GM21526 (cell line): ENCODE measurements at regions not wholly inside any gene's neighbourhood (a gene's known extent, or its start where the extent isn't known, plus 50 kb on each side); places are given as distances from the start of the nearest gene placed in this dataset.

Experiments
- ATAC-seq: cut with Tn5 transposase; IDR thresholded peaks from one replicate; pipeline ENCODE4 v1.9.1; 2021; ENCODE audit warnings: moderate library complexity; ENCODE audit not compliant: unreplicated experiment, low FRiP score

- ATAC-seq, result no peak
Observed at GRCh38 chr6:133688705-133689492, 200.0 kb upstream of the TCF21 start.

- no peak for ATAC-seq
Observed at GRCh38 chr6:133689863-133690262, 199.1 kb upstream of the TCF21 start.

GRCh38 chr6:133693565-133693964 lies 195.3 kb upstream of the TCF21 start:
- no peak for ATAC-seq

- no peak for ATAC-seq
Observed at GRCh38 chr6:133697185-133697584, 191.7 kb upstream of the TCF21 start.

- no peak for ATAC-seq
Observed at GRCh38 chr6:133697666-133698065, 191.2 kb upstream of the TCF21 start.

- no peak for ATAC-seq
Observed at GRCh38 chr6:133698272-133698671, 190.6 kb upstream of the TCF21 start.

- no peak for ATAC-seq
Observed at GRCh38 chr6:133699741-133700385, 189.1 kb upstream of the TCF21 start.

GRCh38 chr6:133701633-133702331 lies 187.1 kb upstream of the TCF21 start:
- no peak for ATAC-seq

- ATAC-seq, result no peak
Observed at GRCh38 chr6:133704371-133704770, 184.5 kb upstream of the TCF21 start.

- ATAC-seq, result no peak
Observed at GRCh38 chr6:133705066-133705465, 183.8 kb upstream of the TCF21 start.

GRCh38 chr6:133705731-133706130 lies 183.2 kb upstream of the TCF21 start:
- no peak for ATAC-seq

- peak; percentile 56 for ATAC-seq
Observed at GRCh38 chr6:133707456-133707855, 181.5 kb upstream of the TCF21 start.

- ATAC-seq, result no peak
Observed at GRCh38 chr6:133710826-133711225, 178.1 kb upstream of the TCF21 start.

GRCh38 chr6:133715270-133715669 lies 173.6 kb upstream of the TCF21 start:
- no peak for ATAC-seq

- no peak for ATAC-seq
Observed at GRCh38 chr6:133724726-133725125, 164.2 kb upstream of the TCF21 start.

GRCh38 chr6:133726188-133726587 lies 162.7 kb upstream of the TCF21 start:
- no peak for ATAC-seq

GRCh38 chr6:133730881-133731280 lies 158.0 kb upstream of the TCF21 start:
- ATAC-seq, result no peak

- no peak for ATAC-seq
Observed at GRCh38 chr6:133740218-133740617, 148.7 kb upstream of the TCF21 start.

- ATAC-seq, result no peak
Observed at GRCh38 chr6:133740816-133741215, 148.1 kb upstream of the TCF21 start.

- ATAC-seq, result no peak
Observed at GRCh38 chr6:133741375-133741861, 147.5 kb upstream of the TCF21 start.

GRCh38 chr6:133743621-133744020 lies 145.3 kb upstream of the TCF21 start:
- ATAC-seq, result no peak
